C4-2B (cell line): ENCODE measurements at regions not wholly inside any gene's neighbourhood (a gene's known extent, or its start where the extent isn't known, plus 50 kb on each side); places are given as distances from the start of the nearest gene placed in this dataset.

Experiments
- CTCF ChIP-seq: fragments of 450-650 bp; conservative IDR thresholded peaks from 2 replicates; pipeline ENCODE4 v1.5.1; 2017; ENCODE audit warnings: mild to moderate bottlenecking
- ZFX ChIP-seq: fragments of 450-650 bp; IDR thresholded peaks from 2 replicates; pipeline ENCODE4 v1.6.1; 2017

- TF ChIP-seq CTCF, result no peak
- no peak for TF ChIP-seq ZFX
Measured at GRCh38 chr1:4408380-4408779, 246.0 kb upstream of the AJAP1 start.
